Type B pancreatic cell (in vitro differentiated cells): ENCODE measurements at regions not wholly inside any gene's neighbourhood (a gene's known extent, or its start where the extent isn't known, plus 50 kb on each side); places are given as distances from the start of the nearest gene placed in this dataset.

Source experiments
- DNase-seq: peaks from one replicate; pipeline ENCODE4 v3.0.0; 2021; ENCODE audit warnings: mixed read lengths; ENCODE audit not compliant: unreplicated experiment; ENCODE audit errors: extremely low spot score
- H3K27ac Mint-ChIP-seq: 2 replicates; pipeline ENCODE4 v1.8.0; 2021; ENCODE audit warnings: mild to moderate bottlenecking, mixed read lengths
- H3K27me3 Mint-ChIP-seq: 2 replicates; pipeline ENCODE4 v1.8.0; 2021; ENCODE audit warnings: mixed read lengths
- H3K36me3 Mint-ChIP-seq: 2 replicates; pipeline ENCODE4 v1.8.0; 2021; ENCODE audit warnings: mixed read lengths
- H3K4me1 Mint-ChIP-seq: one replicate; pipeline ENCODE4 v1.8.0; 2021; ENCODE audit warnings: mixed read lengths; ENCODE audit not compliant: unreplicated experiment
- H3K4me3 Mint-ChIP-seq: 2 replicates; pipeline ENCODE4 v1.8.0; 2021; ENCODE audit warnings: mild to moderate bottlenecking, mixed read lengths
- H3K9me3 Mint-ChIP-seq: 2 replicates; pipeline ENCODE4 v1.8.0; 2021; ENCODE audit warnings: mixed read lengths
- TF ChIP-seq, protein P1 (sequence below): fragments of 200-600 bp; sonication (generic); conservative IDR thresholded peaks from 2 replicates; pipeline ENCODE4 v1.5.0; 2021; ENCODE audit warnings: antibody characterized with exemption, mild to moderate bottlenecking

DNA sequence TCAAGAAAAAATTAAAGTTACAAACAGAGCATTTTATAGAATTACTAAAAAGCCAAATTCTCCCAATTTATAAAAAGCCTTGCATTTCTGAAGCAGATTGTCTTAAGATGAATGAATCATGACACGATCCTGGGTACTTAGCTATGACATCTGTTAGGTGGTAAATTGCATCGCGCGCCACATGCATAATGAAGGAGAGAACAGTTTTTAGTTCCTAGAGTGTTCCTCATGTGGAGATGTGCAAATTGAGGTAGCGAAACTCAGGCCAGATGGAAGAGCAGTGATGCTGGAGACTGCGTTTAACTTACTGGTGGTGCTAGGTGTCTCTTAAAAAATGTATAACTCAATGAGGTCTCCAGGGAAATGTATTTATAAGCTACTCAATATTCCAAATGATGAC lies 516.1 kb downstream of the EFNA5 start:
- Mint-ChIP-seq H3K27me3 (no peaks in the 10 kb centered on the region), H3K4me1 (peaks cover 15% of the 10 kb centered on the region), H3K36me3 (no peaks in the 10 kb centered on the region), H3K4me3 (no peak overlapping the region), H3K9me3 (no peaks in the 10 kb centered on the region), H3K27ac (no peak overlapping the region)
- no peak for DNase-seq
- TF ChIP-seq, protein P1, sequence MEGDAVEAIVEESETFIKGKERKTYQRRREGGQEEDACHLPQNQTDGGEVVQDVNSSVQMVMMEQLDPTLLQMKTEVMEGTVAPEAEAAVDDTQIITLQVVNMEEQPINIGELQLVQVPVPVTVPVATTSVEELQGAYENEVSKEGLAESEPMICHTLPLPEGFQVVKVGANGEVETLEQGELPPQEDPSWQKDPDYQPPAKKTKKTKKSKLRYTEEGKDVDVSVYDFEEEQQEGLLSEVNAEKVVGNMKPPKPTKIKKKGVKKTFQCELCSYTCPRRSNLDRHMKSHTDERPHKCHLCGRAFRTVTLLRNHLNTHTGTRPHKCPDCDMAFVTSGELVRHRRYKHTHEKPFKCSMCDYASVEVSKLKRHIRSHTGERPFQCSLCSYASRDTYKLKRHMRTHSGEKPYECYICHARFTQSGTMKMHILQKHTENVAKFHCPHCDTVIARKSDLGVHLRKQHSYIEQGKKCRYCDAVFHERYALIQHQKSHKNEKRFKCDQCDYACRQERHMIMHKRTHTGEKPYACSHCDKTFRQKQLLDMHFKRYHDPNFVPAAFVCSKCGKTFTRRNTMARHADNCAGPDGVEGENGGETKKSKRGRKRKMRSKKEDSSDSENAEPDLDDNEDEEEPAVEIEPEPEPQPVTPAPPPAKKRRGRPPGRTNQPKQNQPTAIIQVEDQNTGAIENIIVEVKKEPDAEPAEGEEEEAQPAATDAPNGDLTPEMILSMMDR = no peak

DNA sequence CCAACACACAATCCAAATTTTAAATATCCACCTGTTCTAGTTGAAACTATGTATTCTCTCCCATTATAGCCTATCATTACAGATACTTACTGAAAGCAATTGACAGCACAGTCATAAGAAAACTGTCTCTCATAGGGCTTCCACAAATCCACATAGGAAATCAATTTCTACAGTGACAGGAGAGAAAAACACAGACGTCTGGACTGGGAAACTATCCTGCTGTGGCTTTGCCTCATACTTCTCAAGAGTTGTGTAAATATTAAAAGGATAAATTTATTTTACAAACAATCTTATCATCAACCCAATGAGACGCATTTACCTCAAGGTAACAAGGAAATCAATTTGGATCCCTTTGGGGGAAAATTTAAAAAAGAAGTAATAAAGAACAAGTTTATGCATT lies 517.5 kb downstream of the EFNA5 start:
- TF ChIP-seq, protein P1 = no peak
- H3K4me1 Mint-ChIP-seq = peaks cover 15% of the 10 kb centered on the region
- H3K36me3 Mint-ChIP-seq = no peaks in the 10 kb centered on the region
- H3K27ac Mint-ChIP-seq = no peak overlapping the region
- H3K27me3 Mint-ChIP-seq = no peaks in the 10 kb centered on the region
- H3K4me3 Mint-ChIP-seq = no peak overlapping the region
- H3K9me3 Mint-ChIP-seq = no peaks in the 10 kb centered on the region
- no peak for DNase-seq

DNA sequence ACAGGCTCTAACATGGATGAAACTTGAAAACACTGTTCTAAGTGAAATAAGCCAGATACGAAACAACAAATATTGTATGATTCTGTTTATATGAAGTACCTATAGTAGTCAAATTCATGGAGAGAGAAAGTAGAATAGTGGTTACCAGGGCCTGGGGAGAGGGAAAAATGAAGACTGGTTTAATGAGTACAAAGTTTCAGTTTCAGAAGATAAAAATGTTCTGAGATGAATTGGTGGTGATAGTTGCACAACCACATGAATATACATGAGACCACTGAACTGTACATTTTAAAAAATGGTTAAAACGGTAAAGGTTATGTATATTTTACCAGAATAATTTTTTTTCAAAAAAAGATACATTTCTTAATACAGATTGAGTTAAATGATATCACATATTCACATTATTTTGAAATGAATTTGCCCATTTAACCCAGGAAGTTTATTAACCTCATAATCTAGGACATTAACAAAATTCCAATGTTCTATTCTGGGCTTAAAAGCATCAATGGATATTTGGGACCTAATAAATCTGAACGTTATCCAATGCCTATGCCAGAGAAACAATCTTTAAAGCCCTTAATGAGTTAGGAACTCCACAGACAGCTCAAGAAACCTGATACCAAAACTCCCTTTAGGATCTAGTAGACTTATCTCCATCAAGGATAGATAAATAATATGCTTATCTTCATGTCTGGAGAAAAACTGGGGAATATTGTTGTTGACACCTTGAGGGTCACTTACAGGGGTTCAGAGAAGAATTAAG lies 521.3 kb downstream of the EFNA5 start:
- TF ChIP-seq, protein P1 = no peak
- no peak overlapping the region for H3K27ac Mint-ChIP-seq
- no peaks in the 10 kb centered on the region for H3K9me3 Mint-ChIP-seq
- peaks cover 12% of the 10 kb centered on the region for H3K4me1 Mint-ChIP-seq
- H3K36me3 Mint-ChIP-seq = no peaks in the 10 kb centered on the region
- H3K4me3 Mint-ChIP-seq = no peak overlapping the region
- H3K27me3 Mint-ChIP-seq = no peaks in the 10 kb centered on the region
- DNase-seq = no peak

DNA sequence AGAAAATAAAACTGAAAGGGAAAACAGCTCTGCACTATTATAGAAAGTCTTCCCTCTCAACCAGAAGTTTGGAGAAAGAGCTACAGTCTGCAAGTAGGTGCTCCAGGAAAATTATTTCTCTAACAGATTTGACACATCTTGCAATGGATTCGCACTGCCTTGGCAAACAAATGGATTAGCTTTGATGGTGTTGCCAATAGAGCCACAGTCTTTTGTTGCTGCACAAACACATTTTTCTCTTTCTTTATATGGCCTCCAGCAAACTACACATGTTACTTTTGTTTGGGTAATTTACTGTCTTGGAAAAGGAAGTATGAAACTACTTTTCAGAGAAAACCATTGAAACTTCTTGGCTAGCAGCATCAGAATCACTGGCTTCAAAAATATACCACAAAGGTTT lies 523.1 kb downstream of the EFNA5 start:
- H3K27me3 Mint-ChIP-seq = no peaks in the 10 kb centered on the region
- no peaks in the 10 kb centered on the region for H3K9me3 Mint-ChIP-seq
- H3K4me3 Mint-ChIP-seq = no peak overlapping the region
- TF ChIP-seq, protein P1 = no peak
- no peak overlapping the region for H3K27ac Mint-ChIP-seq
- H3K4me1 Mint-ChIP-seq = peaks cover 5% of the 10 kb centered on the region
- no peak for DNase-seq
- no peaks in the 10 kb centered on the region for H3K36me3 Mint-ChIP-seq

DNA sequence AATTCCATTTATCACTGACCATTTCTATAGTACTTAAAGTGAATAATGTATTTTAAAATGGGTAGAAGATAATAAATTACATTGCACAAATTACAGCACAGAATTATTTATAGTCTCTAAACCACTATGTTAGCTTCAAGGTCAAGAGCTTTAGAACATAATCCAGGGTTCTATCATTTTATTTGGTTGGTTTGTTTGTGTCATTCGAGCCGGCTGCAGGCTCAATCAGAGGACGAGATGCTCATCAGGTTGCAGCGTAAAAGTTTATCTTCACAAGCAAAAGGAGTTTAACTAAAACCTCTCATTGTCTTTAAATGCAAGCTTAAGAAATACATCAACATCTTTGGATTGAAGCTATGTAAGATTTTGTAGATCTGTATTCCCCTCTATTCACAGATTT lies 523.8 kb downstream of the EFNA5 start:
- H3K4me1 Mint-ChIP-seq = peaks cover 5% of the 10 kb centered on the region
- H3K36me3 Mint-ChIP-seq = no peaks in the 10 kb centered on the region
- H3K4me3 Mint-ChIP-seq = no peak overlapping the region
- TF ChIP-seq, protein P1 = no peak
- no peaks in the 10 kb centered on the region for H3K9me3 Mint-ChIP-seq
- DNase-seq = no peak
- no peak overlapping the region for H3K27ac Mint-ChIP-seq
- H3K27me3 Mint-ChIP-seq = no peaks in the 10 kb centered on the region
